ENCODE measurements at regions not wholly inside any gene's neighbourhood (a gene's known extent, or its start where the extent isn't known, plus 50 kb on each side); places are given as distances from the start of the nearest gene placed in this dataset.

DNA sequence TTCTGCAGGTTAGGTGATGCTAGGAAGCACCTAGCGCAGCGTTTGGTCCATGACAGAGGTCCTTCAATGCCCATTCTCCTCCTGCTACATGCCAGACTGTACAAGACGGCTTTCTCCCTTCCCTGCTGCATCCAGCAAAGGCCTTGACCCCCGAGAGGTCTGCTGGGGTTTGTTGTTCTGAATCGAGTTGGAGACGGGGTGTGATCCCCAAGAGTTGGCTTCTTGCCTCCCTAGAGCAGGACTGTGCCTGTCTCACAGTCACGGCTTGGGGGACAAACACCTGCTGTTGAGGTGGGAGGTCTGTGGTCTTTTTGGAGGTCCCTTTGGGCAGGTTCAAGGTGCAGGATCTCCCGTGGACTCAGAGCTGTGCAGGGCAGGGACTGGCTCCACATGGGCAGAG, 352.3 kb upstream of the B3GAT1 start:
- no peak for DNase-seq (ENCODE audit: low read depth, low spot score)

DNA sequence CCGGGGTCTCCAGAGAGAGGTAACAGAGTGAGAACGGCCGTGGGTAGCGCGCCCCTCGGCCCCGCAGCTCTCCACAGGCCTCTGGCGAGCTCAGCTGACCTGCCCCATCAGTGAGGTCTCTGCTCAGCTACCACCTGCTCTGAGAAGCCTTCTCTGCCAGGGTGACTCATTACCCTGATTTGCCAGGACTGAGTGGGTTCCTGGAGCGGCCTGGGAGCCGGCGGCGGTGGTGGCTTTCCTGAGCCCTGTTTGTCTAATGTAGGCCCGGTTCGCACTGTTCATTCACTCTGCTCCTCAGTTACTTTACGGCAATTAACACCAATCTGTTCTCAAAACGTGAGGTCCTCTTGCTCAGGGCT, 351.0 kb upstream of the B3GAT1 start:
- DNase-seq (ENCODE audit: low read depth, low spot score), result no peak

DNA sequence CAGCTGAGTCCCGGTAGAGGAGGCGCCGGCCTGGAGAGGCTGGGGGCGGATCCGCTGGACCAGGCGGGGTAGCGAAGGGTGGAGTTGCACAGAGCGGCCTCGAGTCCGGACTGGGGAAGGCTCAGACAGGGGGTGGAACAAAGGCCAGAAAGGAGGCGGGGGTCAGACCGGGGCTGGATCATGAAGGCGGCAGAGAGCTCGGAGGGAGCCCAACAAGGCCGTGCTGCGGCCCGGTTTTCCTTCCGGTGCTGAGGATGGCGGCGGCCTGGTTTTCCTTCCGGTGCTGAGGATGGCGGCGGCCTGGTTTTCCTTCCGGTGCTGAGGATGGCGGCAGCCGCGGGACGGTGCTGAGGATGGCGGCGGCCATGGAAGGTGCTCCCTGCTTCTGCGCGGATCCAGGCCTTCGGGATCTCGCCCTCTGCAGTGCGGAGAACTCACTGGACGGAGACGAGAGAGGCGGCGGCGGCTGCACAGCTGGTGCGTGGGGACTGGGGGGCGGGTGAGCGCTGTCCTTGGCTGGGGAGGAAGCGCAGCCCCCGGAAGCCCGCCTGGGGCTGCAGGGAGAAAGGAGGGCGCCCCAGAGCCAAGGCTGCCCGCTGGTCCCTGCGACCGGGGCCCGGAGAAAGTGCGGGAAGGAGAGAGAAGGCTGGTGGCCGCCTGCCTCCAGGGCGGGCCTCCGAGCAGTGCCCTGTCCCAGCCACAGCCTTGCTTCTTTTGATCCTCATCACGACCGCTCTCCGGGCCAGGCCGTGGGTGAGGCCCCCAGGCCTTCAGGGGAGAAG, 350.4 kb upstream of the B3GAT1 start:
- DNase-seq (ENCODE audit: low read depth, low spot score), result no peak

DNA sequence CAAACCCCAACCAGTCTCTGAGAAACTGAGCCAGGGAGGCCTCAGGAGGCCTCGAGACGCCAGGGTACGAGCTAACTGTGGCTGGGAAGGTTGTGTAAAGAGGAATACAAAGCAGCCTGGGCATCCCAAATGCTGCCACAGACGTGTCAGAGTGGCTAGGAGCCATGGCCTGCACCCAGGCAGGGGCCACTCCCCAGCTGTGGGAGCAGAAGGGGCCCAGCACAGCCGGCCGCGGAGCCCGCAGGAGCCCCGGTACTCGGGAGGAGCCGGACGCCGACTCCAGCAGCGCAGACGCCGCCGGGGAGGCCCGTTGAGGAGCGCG, 349.8 kb upstream of the B3GAT1 start:
- DNase-seq (ENCODE audit: low read depth, low spot score), result no peak

DNA sequence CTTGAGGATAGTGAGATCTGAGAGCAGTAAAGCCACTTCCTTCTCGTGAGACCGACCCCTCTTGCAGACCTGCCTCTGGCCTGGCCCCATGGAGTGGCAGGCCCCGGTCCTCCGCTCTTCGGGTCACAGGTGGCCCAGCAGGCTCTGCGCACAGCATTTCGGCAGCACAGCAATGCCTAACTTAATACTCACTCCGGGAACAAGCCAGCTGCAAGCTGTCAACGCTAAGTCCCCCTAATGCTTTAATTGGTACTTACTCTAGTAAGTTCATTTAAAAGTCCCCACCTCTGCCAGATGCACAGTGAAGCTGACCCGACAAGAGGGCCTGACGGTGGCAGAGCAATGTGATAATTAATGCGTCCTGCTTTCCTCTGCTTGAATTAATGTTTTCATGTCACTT, 349.3 kb upstream of the B3GAT1 start:
- no peak for DNase-seq (ENCODE audit: low read depth, low spot score)

DNA sequence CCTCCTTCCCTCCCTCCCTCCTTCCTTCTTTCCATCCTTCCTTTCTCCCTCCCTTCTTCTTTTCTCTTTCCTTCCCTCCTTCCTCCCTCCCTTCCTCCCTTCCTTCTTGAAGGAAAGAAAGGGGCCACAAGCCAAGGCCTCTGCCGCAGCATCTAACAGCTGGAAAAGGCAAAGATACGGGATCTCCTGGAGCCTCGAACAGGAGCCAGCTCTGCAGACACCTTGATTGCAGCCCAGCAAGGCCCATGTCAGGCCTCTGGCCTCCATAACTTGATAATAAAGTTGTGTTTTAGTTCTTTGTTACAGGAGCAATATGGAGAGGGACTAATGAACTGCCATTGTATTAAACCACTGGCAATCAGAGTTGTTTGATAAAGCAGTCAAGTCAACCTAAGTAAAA, 348.9 kb upstream of the B3GAT1 start:
- DNase-seq (ENCODE audit: low read depth, low spot score), result no peak

DNA sequence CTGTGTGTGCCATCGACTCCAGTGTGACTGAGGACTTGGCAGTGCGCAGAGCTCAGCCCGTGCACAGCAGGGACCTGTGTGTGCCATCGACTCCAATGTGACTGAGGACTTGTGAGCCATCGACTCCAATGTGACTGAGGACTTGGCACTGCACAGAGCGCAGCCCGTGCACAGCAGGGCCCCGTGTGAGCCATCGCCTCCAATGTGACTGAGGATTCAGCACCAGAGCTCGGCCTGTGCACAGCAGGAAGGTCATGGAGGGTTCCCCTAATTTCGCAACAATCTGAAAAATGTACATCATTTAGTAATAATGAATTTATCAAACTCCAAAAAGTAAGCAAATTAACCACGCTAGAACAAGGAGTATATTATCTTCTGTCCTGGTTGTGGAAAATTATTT, 348.3 kb upstream of the B3GAT1 start:
- no peak for DNase-seq (ENCODE audit: low read depth, low spot score)

DNA sequence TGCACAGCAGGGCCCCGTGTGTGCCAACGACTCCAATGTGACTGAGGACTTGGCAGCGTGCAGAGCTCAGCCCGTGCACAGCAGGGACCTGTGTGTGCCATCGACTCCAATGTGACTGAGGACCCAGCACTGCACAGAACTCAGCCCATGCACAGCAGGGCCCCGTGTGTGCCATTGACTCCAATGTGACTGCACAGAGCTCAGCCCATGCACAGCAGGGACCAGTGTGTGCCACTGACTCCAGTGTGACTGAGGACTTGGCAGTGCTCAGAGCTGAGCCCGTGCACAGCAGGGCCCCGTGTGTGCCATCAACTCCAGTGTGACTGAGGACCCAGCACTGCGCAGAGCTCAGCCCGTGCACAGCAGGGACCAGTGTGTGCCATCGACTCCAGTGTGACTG, 347.8 kb upstream of the B3GAT1 start:
- DNase-seq (ENCODE audit: low read depth, low spot score), result no peak

DNA sequence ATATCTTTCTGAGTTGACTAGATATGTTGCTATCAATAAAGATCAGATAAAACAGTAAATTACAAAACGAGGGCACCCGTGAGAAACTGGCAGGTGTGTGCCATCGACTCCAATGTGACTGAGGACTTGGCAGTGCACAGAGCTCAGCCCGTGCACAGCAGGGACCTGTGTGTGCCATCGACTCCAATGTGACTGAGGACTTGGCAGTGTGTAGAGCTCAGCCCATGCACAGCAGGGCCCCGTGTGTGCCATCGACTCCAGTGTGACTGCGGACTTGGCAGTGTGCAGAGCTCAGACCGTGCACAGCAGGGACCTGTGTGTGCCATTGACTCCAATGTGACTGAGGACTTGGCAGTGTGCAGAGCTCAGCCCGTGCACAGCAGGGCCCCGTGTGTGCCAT, 347.2 kb upstream of the B3GAT1 start:
- no peak for DNase-seq (ENCODE audit: low read depth, low spot score)

DNA sequence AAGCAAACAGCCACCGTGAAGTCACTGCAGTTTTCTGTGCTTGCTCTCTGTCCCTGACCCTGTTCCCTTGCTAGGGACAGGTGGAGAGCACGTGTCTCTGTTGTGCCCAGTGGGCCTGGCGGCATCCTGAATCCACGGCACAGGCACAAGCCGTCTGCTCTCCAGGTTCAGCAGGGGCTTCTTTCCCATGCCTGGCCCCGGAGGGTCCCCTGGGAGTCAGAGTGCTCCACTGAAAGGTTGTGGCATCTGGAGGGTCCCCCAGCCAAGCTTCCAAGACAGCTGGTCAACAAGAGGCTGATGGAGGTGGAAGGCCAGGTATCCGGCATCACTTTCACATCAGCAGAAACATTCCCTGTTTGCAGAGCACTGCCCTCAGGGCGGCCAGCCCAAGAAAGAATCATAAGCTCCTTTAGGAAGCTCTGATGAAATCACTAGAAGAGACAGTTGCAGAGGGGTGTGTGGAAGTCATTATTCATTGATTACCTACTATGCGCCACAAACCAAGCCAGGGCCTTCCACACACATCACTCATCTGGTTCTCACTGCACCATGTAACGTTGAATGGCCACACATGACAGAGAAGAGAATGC, 346.4 kb upstream of the B3GAT1 start:
- no peak for DNase-seq (ENCODE audit: low read depth, low spot score)

DNA sequence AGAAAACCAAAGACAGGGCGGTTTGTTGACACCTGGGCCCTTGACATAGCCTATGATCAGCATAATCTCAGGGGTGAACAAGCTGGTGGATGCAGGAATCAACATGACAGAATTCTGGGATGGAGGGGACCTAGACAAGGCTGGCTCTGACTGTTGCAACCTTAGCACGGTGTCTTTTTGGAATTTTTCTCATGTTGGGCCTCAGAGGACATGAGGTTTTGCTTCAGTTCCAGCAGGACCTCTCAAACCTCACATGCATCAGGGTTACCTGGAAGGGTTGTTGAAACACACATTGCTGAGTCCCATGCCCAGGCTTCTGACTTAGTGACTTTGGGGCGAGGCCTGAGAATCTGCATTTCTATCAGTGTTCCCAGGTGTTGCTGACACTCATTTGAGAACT, 345.6 kb upstream of the B3GAT1 start:
- no peak for DNase-seq (ENCODE audit: low read depth, low spot score)

DNA sequence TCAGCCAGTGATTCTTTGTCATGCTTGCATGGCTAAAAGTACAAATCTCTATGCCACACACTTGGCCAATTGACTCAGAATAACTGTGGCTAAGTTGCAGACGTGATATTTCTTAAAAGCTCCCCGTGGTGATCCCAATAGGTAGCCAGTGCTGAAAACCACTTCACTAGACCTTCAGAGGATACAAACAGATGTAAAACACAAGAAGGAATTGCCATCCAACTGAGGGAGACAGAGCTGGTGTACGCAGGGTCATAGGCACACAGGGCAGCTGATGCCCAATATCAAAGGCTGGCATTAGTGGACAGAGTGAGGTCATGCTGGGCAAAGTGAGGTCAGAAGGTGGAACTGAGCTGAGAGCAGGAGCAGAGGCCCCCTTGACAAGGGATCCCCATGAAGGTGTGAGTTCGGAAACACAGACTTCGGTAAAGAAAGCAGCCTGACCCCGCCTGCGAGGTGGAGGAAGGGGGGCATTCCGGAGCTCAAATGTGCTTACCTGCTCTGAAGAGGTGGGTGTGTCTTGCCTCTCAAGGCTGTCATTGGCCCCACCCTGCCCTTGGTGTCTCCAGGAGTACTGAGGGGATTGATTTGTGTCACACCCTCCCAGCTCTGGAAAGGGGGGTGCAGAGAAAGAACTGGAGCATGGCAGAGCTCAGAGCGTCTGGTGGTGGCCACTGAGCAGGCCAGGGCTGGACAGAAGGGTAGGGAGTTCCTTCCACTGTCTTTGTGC, 344.9 kb upstream of the B3GAT1 start:
- no peak for DNase-seq (ENCODE audit: low read depth, low spot score)

DNA sequence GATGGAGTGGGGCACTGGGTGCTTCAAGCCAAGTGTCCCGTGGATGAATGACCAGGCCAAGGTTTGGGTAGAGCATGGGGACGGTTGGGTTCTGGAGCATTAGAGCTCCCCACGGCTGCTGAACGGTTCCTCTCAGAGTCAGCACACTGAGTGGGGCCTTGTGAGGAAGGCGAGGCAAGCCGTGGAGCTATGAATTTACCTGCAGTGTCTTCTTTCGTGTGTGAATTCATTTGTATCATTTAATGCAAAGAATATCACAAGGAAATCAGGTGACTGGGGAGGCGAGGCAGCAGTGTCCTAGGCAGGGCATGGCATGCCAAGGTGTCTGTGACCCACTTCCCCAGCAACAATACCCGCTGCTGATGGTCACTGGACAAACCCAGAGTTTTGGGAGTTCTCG, 343.5 kb upstream of the B3GAT1 start:
- no peak for DNase-seq (ENCODE audit: low read depth, low spot score)

DNA sequence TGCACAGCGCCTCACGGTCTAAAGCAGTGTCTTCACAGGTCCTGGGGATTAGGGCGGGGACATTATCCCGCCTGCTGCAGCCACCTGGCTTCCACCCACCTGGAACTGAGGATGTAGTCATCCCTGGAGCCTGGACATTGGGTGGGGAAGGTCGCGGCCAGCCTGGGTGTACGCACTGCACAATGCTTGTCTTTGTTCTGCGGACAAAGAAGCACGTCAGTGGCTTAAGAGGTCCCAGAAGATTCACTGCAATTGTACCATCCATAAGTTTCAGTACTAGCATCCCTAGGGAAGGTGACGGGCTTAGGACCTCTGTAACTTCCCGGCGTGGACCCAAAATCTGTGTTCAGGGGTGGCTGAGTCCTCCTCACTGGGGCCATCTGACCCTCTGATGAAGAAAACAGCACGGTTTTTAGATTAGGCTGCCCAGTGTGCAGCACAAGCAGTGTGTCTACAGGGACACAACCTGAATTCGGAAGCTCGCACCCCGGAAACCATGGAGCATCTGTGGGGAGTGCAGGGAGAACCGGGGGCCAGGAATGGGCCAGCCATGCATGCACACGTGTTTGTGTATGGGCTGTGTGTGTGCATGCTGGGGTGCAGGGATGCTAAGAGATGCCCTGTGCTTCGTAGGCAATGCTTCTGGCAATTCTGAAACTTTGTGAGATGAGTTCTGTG, 342.6 kb upstream of the B3GAT1 start:
- DNase-seq (ENCODE audit: low read depth, low spot score), result no peak

DNA sequence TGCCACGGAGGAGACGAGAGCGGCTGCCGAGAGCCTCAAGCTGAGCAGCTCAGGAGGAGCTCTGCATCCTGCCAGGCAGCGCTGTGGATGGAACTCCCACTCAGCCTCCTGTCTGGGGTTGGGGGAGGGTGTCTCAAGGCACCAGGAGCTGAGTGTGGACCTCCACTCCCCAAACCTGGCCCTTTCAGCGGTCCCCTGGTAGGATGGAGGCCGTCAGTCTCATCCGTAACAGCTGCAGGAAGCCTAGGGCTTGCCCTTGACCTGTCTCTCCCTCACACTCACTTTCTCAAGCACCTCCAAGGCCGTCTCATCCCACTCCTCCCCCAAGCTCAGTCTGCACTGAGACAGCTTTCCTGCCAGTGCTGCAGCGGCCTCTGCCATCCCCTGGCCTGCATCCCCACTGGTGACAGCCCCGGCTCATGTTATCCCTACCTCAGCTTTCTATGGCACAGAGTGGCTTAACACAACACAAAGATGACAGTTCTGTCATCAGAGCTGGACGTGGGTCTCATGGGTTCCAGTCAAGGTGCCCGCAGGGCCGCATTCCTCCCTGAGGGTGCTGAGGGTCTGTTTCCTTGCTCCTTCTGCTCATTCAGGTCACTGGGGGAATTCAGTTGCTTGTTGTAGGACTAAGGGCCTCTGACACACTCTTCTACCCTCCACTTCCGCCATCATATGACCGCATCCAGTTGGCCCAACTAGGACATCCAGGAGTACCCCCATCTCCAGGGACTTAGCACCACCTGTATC, 341.9 kb upstream of the B3GAT1 start:
- no peak for DNase-seq (ENCODE audit: low read depth, low spot score)

DNA sequence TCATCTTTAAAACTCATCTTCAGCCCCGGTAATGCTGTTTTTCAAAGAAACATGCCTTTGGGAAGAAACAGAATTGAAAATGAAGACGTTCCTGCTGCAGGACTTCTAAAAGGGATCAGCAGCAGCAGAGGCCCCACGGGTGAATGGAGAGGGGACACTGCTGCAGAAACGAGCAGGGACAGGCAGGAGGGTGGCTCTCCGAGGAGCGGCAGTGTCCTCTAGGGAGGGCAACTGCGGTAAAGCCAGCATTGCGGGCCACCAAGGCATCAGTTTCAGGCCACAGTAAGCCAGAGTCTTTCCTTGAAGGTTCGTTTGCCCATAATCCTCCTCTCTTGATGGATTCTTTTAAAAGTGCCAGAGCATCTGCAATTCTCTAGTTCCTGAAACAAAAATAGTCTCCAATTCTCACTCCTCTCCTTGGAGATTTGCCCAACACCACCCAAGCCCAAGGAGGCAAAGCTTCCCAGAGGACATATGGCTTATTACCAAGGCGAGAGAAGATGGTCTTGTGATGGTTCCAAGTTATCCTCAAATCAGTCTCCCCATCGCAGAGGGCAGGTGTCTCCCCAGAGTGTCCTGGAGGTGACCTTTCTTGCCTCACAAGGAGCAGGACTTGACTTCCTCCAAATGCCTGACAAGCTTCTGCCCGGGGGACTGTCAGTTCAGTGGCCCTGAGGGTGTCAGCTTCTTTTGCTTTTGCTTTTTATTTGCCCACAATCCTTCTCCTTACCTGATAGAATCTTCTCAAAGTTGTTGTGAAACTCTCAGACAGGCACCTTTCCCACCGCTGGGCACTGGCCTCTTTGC, 341.1 kb upstream of the B3GAT1 start:
- DNase-seq (ENCODE audit: low read depth, low spot score), result no peak

DNA sequence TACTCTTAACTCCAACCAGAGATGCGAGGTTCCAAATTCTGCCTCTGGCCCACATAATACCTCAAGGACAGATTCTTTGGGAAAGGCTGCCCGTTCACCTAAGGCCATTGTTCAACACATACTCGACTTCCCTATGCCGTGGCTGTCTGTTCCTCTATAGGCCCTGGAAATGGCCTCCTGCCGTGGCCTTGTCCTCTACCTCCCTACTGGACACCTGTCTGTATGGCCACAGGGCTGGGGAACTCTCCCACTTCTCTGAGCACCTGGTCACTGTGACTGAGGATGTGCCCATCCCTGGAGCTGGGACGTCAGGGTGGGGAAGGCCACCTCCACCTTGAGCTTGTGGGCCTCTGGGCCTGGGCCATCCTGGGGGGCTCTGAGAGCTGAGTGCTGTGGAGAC, 340.5 kb upstream of the B3GAT1 start:
- no peak for DNase-seq (ENCODE audit: low read depth, low spot score)

DNA sequence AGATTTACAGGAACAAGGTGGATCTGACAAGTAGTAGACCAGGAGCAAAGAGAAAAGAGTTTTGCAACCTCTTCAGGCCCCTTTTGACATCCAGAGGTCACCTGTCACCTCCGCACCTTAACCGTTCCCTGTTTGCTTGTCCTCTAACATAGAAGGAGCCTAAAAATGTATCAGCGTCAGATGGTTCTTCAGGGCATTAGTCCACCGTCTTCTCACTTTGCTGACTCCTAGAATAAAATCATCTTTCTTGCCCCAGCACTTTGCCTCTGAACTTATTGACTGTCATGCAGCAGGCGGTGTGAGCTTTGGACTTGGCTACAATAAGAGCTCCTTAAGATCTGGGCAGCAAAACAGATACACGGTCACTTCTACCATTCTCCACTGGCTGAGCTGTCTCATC, 339.7 kb upstream of the B3GAT1 start:
- DNase-seq (ENCODE audit: low read depth, low spot score), result no peak

DNA sequence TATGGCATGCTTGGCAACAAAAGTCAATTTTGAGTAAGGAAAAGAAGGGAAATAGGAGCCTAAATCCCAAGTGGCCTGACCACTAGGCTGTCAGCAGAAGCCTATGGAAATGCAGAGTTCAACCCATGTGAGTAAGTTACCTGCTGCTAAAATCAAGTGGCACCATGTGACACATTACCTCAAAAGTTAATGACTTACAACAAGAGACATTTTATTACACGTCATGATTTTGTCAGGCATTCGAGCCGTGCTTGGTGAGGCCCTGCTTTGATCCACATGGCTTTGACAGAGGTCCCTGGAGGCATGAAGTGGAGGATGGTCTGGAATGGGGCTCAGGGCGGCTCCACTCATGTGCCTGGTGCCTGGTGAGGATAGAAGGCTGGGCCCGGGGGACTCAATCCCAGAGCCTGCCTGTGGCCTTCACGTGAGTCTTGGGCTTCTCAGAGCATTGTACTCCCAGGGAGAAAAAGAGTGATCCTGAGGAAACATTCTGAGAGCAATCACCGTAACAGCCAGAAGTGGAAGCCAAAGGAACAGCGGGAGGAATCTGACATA, 339.1 kb upstream of the B3GAT1 start:
- no peak for DNase-seq (ENCODE audit: low read depth, low spot score)

DNA sequence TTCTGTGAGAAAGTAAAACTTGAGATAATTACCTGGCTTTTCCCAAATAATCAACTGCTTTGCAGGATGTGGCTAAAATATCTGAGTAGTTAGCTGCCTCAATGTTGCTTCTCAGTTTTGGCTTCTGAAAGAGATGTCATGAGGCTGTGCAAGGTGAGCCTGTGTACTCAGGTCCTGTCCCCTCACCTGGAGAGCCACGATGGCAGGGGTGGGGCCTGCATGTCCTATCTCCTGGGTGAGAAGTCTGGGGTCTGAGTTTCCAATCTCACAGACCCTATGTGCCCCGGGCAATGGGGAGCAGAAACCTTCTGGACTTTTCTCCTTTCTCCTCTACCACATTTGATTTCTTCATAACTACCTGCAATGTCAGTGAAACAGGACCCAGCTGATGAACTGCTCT, 338.6 kb upstream of the B3GAT1 start:
- DNase-seq (ENCODE audit: low read depth, low spot score), result no peak

All from brain pericyte (primary cell).